Endothelial cell (in vitro differentiated cells): ENCODE measurements at regions not wholly inside any gene's neighbourhood (a gene's known extent, or its start where the extent isn't known, plus 50 kb on each side); places are given as distances from the start of the nearest gene placed in this dataset.
"Not testable (repeated sequence)": the region's sequence is repeated elsewhere in the genome, so short reads cannot be mapped to it uniquely, and the experiment has no call there.

ENCODE experiments used
- DNase-seq: peaks from one replicate; pipeline ENCODE4 v3.0.0; 2021; ENCODE audit warnings: low spot score
- H3K27ac Mint-ChIP-seq: one replicate; pipeline ENCODE4 v1.8.0; 2021; ENCODE audit warnings: mixed read lengths, inconsistent platforms; ENCODE audit not compliant: unreplicated experiment
- H3K27me3 Mint-ChIP-seq: one replicate; pipeline ENCODE4 v1.8.0; 2021; ENCODE audit warnings: mild to moderate bottlenecking, moderate library complexity, mixed read lengths, inconsistent platforms; ENCODE audit not compliant: unreplicated experiment
- H3K36me3 Mint-ChIP-seq: one replicate; pipeline ENCODE4 v1.8.0; 2021; ENCODE audit warnings: mild to moderate bottlenecking, low read depth, mixed read lengths, inconsistent platforms; ENCODE audit not compliant: unreplicated experiment
- H3K4me1 Mint-ChIP-seq: one replicate; pipeline ENCODE4 v1.8.0; 2021; ENCODE audit warnings: mild to moderate bottlenecking, mixed read lengths, inconsistent platforms; ENCODE audit not compliant: unreplicated experiment
- H3K4me3 Mint-ChIP-seq: one replicate; pipeline ENCODE4 v1.8.0; 2021; ENCODE audit warnings: mild to moderate bottlenecking, mixed read lengths, inconsistent platforms; ENCODE audit not compliant: unreplicated experiment
- H3K9me3 Mint-ChIP-seq: one replicate; pipeline ENCODE4 v1.8.0; 2021; ENCODE audit warnings: mixed read lengths, inconsistent platforms; ENCODE audit not compliant: unreplicated experiment
- TF ChIP-seq, protein P1 (sequence below): fragments of 200-600 bp; sonication (generic); IDR thresholded peaks from one replicate; pipeline ENCODE4 v1.5.0; 2021; ENCODE audit warnings: antibody characterized with exemption; ENCODE audit not compliant: unreplicated experiment

DNA sequence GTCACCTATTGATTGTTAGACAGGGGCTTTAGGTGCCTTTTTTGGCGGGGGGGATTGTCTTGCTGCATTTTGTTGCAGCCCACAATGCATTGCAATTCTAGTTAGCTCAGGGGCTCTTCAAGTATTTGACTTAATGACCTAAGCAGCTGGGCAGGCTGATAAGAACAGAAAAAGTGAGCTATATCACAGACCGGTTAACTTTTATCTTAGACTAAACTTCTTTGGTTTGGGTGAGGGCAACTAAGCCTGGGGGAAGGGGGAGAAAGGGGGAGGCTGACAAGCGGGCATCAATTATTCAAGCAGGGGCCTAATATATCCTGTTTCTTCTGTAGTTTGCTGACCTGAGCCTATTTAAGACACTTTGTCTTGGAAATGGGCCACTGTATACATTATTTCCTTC, 66.0 kb upstream of the GPR6 start:
- TF ChIP-seq, protein P1, sequence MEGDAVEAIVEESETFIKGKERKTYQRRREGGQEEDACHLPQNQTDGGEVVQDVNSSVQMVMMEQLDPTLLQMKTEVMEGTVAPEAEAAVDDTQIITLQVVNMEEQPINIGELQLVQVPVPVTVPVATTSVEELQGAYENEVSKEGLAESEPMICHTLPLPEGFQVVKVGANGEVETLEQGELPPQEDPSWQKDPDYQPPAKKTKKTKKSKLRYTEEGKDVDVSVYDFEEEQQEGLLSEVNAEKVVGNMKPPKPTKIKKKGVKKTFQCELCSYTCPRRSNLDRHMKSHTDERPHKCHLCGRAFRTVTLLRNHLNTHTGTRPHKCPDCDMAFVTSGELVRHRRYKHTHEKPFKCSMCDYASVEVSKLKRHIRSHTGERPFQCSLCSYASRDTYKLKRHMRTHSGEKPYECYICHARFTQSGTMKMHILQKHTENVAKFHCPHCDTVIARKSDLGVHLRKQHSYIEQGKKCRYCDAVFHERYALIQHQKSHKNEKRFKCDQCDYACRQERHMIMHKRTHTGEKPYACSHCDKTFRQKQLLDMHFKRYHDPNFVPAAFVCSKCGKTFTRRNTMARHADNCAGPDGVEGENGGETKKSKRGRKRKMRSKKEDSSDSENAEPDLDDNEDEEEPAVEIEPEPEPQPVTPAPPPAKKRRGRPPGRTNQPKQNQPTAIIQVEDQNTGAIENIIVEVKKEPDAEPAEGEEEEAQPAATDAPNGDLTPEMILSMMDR, result no peak
- no peak for DNase-seq
- no peak overlapping the region for H3K27ac Mint-ChIP-seq
- H3K4me1 Mint-ChIP-seq, result no peaks in the 10 kb centered on the region
- H3K4me3 Mint-ChIP-seq, result no peak overlapping the region
- no peaks in the 10 kb centered on the region for H3K9me3 Mint-ChIP-seq
- no peaks in the 10 kb centered on the region for H3K36me3 Mint-ChIP-seq
- H3K27me3 Mint-ChIP-seq, result no peaks in the 10 kb centered on the region

DNA sequence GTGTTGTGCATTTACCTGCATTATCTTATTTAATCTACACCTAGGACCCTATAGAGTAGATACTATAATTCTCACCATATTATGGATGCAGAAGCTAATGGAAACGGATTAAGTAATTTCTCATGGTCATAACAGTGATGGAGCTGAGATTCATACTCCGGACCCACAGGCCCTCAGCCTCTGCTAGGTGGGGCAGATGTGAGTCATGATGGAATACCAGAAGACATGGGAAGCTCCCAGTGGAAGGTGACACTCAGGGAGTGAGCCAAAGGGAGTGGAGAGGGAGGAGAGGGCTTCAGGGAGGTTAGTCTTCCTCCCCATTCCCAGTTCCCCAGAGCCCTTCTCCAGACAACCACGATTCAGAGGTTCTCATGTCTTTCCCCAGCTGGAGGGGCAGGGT, 65.2 kb upstream of the GPR6 start:
- TF ChIP-seq, protein P1, result no peak
- Mint-ChIP-seq H3K36me3 (no peaks in the 10 kb centered on the region), H3K4me1 (no peaks in the 10 kb centered on the region), H3K27me3 (no peaks in the 10 kb centered on the region), H3K4me3 (no peak overlapping the region), H3K27ac (no peak overlapping the region), H3K9me3 (no peaks in the 10 kb centered on the region)
- no peak for DNase-seq

DNA sequence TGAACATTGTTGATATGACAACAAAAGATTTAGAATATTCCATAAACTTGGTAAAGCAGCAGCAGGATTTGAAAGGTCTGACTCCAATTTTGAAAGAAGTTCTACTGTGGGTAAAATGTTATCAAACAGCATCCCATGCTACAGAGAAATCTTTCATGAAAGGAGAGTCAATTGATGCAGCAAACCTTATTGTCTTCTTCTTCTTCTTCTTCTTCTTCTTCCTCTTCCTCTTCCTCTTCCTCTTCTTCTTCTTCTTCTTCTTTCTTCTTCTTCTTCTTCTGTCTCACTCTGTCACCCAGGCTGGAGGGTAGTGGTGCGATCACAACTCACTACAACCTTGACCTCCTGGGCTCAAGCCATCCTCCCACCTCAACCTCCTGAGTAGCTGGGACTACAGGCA, 62.4 kb upstream of the GPR6 start:
- not testable (repeated sequence) for H3K27me3 Mint-ChIP-seq, H3K4me1 Mint-ChIP-seq, H3K9me3 Mint-ChIP-seq, H3K36me3 Mint-ChIP-seq, H3K27ac Mint-ChIP-seq, DNase-seq, H3K4me3 Mint-ChIP-seq

DNA sequence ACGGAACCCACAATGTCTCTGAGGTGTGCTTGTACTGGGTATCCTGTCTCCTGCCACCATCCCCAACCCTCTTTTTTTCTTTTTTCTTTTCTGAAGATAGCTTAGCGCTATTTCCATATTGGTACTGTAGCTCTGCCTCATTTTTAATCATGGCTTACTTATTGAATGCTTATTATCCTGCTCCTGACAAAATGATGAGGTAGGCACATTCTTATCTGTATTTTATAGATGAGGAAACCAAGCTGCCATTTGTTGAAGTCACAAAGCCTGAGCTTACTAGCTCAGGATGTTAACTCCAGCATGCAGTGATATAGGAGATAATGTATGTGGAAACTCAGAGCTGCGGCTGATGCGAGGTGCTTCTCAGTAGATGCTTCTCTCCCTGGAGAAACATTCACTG, 61.4 kb upstream of the GPR6 start:
- no peak for DNase-seq
- no peak overlapping the region for H3K4me3 Mint-ChIP-seq
- TF ChIP-seq, protein P1, result no peak
- H3K9me3 Mint-ChIP-seq, result no peaks in the 10 kb centered on the region
- no peaks in the 10 kb centered on the region for H3K4me1 Mint-ChIP-seq
- no peaks in the 10 kb centered on the region for H3K27me3 Mint-ChIP-seq
- peaks cover 6% of the 10 kb centered on the region for H3K36me3 Mint-ChIP-seq
- no peak overlapping the region for H3K27ac Mint-ChIP-seq

DNA sequence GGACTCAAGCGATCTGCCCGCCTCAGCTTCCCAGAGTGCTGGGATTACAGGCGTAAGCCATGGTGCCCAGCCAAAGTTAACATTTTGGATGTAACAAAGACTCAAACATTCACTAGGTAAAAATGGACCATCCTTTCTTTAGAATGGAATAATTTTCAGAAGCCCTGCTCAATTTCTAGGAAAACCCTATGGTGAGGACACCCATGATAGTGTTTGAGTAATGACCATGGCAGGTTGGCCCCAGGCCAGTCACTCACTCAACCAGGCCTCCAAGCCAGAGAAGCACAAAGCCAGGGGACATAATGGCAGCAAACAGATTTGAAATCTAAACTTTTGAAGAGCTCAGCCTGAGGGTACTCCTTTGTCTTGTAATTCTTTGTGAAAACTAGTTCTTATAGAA, 59.9 kb upstream of the GPR6 start:
- no peak overlapping the region for H3K4me3 Mint-ChIP-seq

More for the DNA sequence above, 59.9 kb upstream of the GPR6 start:
- Mint-ChIP-seq H3K27ac (no peak overlapping the region), H3K36me3 (peaks cover 6% of the 10 kb centered on the region), H3K27me3 (no peaks in the 10 kb centered on the region), H3K9me3 (no peaks in the 10 kb centered on the region), H3K4me1 (no peaks in the 10 kb centered on the region)
- no peak for DNase-seq
- TF ChIP-seq, protein P1, result no peak
